DOHH2 (cell line): ENCODE measurements at regions not wholly inside any gene's neighbourhood (a gene's known extent, or its start where the extent isn't known, plus 50 kb on each side); places are given as distances from the start of the nearest gene placed in this dataset.

Experiments used
- H3F3A ChIP-seq: fragments of 200-600 bp; sonication (generic), shearing (Covaris generic); 2 replicates; pipeline ENCODE4 v1.6.0; 2016; ENCODE audit warnings: antibody characterized with exemption, mild to moderate bottlenecking; ENCODE audit not compliant: control insufficient read depth, insufficient read depth
- H3K27ac ChIP-seq: fragments of 200-600 bp; sonication (generic); 2 replicates; pipeline ENCODE4 v1.5.1; 2014; ENCODE audit warnings: low read depth, mild to moderate bottlenecking, low read length, moderate library complexity
- H3K27me3 ChIP-seq: fragments of 200-600 bp; sonication (generic); 2 replicates; pipeline ENCODE4 v1.6.1; 2014; ENCODE audit warnings: mild to moderate bottlenecking, low read length, mixed read lengths; ENCODE audit not compliant: control insufficient read depth
- H3K36me3 ChIP-seq: fragments of 200-600 bp; sonication (generic); 2 replicates; pipeline ENCODE4 v1.6.1; 2014; ENCODE audit warnings: mild to moderate bottlenecking, low read length, moderate library complexity, mixed read lengths; ENCODE audit not compliant: control insufficient read depth
- H3K4me1 ChIP-seq: fragments of 200-600 bp; sonication (generic); 2 replicates; pipeline ENCODE4 v1.6.1; 2014; ENCODE audit warnings: mild to moderate bottlenecking, low read length, mixed read lengths; ENCODE audit not compliant: control insufficient read depth
- H3K4me2 ChIP-seq: fragments of 200-600 bp; sonication (generic); 2 replicates; pipeline ENCODE4 v1.6.0; 2014; ENCODE audit warnings: mild to moderate bottlenecking, low read length, moderate library complexity
- H3K4me3 ChIP-seq: fragments of 200-600 bp; sonication (generic); 2 replicates; pipeline ENCODE4 v1.5.1; 2014; ENCODE audit warnings: mild to moderate bottlenecking, low read length, mixed read lengths
- H3K79me2 ChIP-seq: fragments of 200-600 bp; sonication (generic); 2 replicates; pipeline ENCODE4 v1.6.1; 2014; ENCODE audit warnings: mild to moderate bottlenecking, low read length, mixed read lengths; ENCODE audit not compliant: control insufficient read depth
- H3K9me2 ChIP-seq: fragments of 200-600 bp; sonication (generic); replicated peaks from 2 replicates; pipeline ENCODE4 v1.6.1; 2014; ENCODE audit warnings: mild to moderate bottlenecking, low read length, mixed read lengths; ENCODE audit not compliant: control insufficient read depth
- H3K9me3 ChIP-seq: fragments of 200-600 bp; sonication (generic); 2 replicates; pipeline ENCODE4 v1.6.1; 2014; ENCODE audit warnings: antibody characterized with exemption, low read length, mixed read lengths; ENCODE audit not compliant: control insufficient read depth, insufficient read depth
- H4K20me1 ChIP-seq: fragments of 200-600 bp; sonication (generic); 2 replicates; pipeline ENCODE4 v1.6.0; 2014; ENCODE audit warnings: low read depth, mild to moderate bottlenecking, antibody characterized with exemption, low read length, moderate library complexity; ENCODE audit not compliant: control insufficient read depth, insufficient read depth
- EZH2phosphoT487 ChIP-seq: fragments of 200-600 bp; sonication (generic); IDR thresholded peaks from 2 replicates; pipeline ENCODE4 v1.6.1; 2017; ENCODE audit warnings: borderline replicate concordance, mild to moderate bottlenecking, antibody characterized with exemption, low read length, moderate library complexity, mixed read lengths
- TF ChIP-seq, protein P1 (sequence below): fragments of 200-600 bp; sonication (generic); IDR thresholded peaks from one replicate; pipeline ENCODE4 v1.5.1; 2014; ENCODE audit warnings: antibody characterized with exemption, mild to moderate bottlenecking, low read depth, low read length; ENCODE audit not compliant: poor library complexity, severe bottlenecking

DNA sequence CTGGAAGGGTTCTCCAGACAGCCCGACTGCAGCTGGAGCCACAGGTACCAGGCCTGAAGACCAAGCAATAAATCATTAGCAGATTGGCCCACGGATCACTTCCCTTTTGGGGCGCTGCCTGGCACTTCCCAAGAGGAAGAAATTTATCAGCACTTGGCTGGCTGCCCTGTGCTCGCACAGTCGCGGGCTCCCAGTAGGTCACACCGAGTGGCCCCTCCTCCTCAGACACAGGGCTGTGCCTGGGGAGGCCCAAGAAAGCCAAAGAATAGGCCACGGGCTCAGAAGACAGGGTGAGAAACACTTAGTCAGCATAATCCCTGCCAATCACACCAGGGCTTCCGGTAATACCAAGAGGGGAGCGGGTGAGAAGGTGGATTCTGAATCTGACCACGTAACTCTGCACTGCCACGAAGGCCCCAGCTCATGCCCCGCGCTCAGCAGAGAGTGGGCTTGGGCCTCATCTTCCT is 115.7 kb upstream of the MSX2 start:
- no peak overlapping the region for H3K4me2 ChIP-seq
- H3K27ac ChIP-seq, result no peak overlapping the region
- no peak overlapping the region for H3K4me3 ChIP-seq

DNA sequence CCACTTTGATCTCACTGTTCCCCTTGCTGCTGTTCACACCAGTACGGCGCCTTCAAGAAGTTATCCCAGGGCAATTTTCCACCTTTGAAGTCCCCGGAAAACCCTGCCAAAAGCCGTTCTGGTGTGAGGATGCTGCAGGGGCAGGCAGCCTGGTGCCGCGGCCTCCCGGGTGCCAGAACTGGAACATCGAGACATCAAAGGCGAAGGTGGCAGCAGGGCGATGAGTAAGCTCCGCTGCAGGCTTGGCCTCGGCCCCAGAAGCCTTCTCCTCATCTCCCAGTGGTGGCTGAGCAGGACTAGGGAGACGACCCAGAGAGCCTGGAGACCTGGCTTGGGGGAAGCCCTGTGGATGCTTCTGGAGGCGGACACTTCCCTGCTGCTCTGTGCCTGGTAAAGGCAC is 115.3 kb upstream of the MSX2 start:
- no peaks in the 10 kb centered on the region for H4K20me1 ChIP-seq
- H3K9me3 ChIP-seq, result no peaks in the 10 kb centered on the region
- no peaks in the 10 kb centered on the region for H3F3A ChIP-seq
- no peak overlapping the region for H3K4me2 ChIP-seq
- no peaks in the 10 kb centered on the region for H3K36me3 ChIP-seq
- no peaks in the 10 kb centered on the region for H3K9me2 ChIP-seq
- TF ChIP-seq, protein P1, sequence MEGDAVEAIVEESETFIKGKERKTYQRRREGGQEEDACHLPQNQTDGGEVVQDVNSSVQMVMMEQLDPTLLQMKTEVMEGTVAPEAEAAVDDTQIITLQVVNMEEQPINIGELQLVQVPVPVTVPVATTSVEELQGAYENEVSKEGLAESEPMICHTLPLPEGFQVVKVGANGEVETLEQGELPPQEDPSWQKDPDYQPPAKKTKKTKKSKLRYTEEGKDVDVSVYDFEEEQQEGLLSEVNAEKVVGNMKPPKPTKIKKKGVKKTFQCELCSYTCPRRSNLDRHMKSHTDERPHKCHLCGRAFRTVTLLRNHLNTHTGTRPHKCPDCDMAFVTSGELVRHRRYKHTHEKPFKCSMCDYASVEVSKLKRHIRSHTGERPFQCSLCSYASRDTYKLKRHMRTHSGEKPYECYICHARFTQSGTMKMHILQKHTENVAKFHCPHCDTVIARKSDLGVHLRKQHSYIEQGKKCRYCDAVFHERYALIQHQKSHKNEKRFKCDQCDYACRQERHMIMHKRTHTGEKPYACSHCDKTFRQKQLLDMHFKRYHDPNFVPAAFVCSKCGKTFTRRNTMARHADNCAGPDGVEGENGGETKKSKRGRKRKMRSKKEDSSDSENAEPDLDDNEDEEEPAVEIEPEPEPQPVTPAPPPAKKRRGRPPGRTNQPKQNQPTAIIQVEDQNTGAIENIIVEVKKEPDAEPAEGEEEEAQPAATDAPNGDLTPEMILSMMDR, result no peak
- TF ChIP-seq EZH2phosphoT487, result no peak
- no peak overlapping the region for H3K4me3 ChIP-seq
- no peaks in the 10 kb centered on the region for H3K4me1 ChIP-seq
- no peaks in the 10 kb centered on the region for H3K79me2 ChIP-seq
- H3K27me3 ChIP-seq, result no peaks in the 10 kb centered on the region
- H3K27ac ChIP-seq, result no peak overlapping the region

More for the DNA sequence above, 115.7 kb upstream of the MSX2 start:
- no peaks in the 10 kb centered on the region for H4K20me1 ChIP-seq
- H3K27me3 ChIP-seq, result no peaks in the 10 kb centered on the region
- H3K9me3 ChIP-seq, result no peaks in the 10 kb centered on the region
- no peaks in the 10 kb centered on the region for H3K36me3 ChIP-seq
- H3K9me2 ChIP-seq, result no peaks in the 10 kb centered on the region
- TF ChIP-seq, protein P1, result no peak
- TF ChIP-seq EZH2phosphoT487, result no peak
- H3K79me2 ChIP-seq, result no peaks in the 10 kb centered on the region
- H3K4me1 ChIP-seq, result no peaks in the 10 kb centered on the region
- no peaks in the 10 kb centered on the region for H3F3A ChIP-seq

DNA sequence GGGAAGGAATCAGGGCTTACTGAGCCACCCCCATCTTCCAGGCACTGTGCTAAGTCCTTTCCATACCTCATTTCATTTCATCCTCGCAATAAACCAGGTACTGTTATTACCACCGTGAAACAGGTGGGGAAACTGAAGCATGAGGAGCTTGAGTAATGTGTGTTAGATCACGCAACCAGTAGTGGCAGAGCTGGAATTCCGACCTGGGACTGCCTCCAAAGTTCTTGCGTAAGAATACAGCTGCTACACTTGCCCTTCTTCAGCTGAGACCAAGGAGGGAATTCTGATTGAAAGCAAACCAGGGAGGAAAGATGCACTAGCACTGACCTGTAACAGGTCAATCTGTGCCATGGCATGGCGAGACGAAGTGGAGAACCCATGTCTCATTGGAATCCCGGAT is 113.4 kb upstream of the MSX2 start:
- Histone ChIP-seq H3K27me3 (no peaks in the 10 kb centered on the region), H3F3A (no peaks in the 10 kb centered on the region), H3K4me3 (no peak overlapping the region), H3K4me2 (no peak overlapping the region), H3K9me2 (no peaks in the 10 kb centered on the region), H3K27ac (no peak overlapping the region), H3K36me3 (no peaks in the 10 kb centered on the region), H3K4me1 (no peaks in the 10 kb centered on the region), H4K20me1 (no peaks in the 10 kb centered on the region), H3K79me2 (no peaks in the 10 kb centered on the region), H3K9me3 (no peaks in the 10 kb centered on the region)
- TF ChIP-seq, protein P1, result no peak

DNA sequence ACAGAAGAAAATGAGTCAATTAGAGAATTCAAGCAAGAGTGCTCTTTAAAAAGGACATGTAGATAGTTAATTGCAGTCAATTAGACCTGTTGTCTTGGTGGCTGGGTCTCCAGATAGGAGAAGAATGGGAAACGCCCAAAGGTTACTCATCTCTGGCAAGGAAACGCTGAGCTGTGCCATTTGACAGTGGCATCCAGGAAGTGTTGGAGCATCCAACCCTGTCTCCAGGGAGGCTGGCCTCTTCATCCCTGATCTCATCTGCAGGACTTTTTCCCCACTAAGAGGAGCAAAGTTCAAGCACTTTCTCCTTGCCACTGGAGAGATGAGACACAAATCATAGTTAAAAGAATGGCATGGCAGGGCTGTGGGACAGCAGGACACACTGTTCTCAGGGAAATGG is 111.7 kb upstream of the MSX2 start:
- no peaks in the 10 kb centered on the region for H3F3A ChIP-seq
- H3K9me3 ChIP-seq, result no peaks in the 10 kb centered on the region
- H3K4me2 ChIP-seq, result no peak overlapping the region
- no peaks in the 10 kb centered on the region for H3K79me2 ChIP-seq
- no peaks in the 10 kb centered on the region for H3K27me3 ChIP-seq
- no peaks in the 10 kb centered on the region for H3K9me2 ChIP-seq
- no peaks in the 10 kb centered on the region for H4K20me1 ChIP-seq
- no peak overlapping the region for H3K27ac ChIP-seq
- TF ChIP-seq, protein P1, result no peak
- no peak for TF ChIP-seq EZH2phosphoT487
- H3K36me3 ChIP-seq, result no peaks in the 10 kb centered on the region
- no peaks in the 10 kb centered on the region for H3K4me1 ChIP-seq
- no peak overlapping the region for H3K4me3 ChIP-seq
